ENCODE measurements at regions not wholly inside any gene's neighbourhood (a gene's known extent, or its start where the extent isn't known, plus 50 kb on each side); places are given as distances from the start of the nearest gene placed in this dataset.

DNA sequence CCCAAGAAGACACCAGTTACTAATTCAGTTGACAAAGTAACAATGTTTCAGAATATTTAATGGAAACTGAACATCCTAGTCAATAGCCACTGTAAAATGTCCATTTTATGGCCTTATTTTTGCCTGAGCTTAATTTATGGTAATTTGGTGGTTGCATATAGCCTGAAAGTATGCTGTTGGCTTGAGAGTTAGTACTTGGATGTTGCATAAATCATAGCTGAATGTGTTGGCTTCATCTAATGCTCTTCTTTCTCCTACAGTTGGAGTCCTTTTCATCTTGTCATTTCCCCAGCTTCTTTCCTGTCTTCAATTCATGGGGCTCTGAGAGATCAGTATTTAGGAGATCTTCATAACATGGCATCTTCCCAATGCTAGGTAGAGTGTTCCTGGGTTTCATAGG is 164.6 kb downstream of the MAT2B start:
- ATAC-seq (no peak), DNase-seq (no peak)
- Histone ChIP-seq H3K9me3 (no peaks in the 10 kb centered on the region), H3K4me1 (no peaks in the 10 kb centered on the region), H3K36me3 (no peaks in the 10 kb centered on the region), H3K27me3 (no peaks in the 10 kb centered on the region), H3K4me3 (no peak overlapping the region), H3K27ac (no peak overlapping the region)
- in situ Hi-C loops (cut with MboI; ENCODE audit: low sequenced_read_pairs in 4 of 4) (no loop called here), intact Hi-C loops (cut with DNase I; ENCODE audit: low total_unique reads) (no loop called here)
- no peak for TF ChIP-seq POLR2A (IDR thresholded peaks at IDR 0.05)
- TF ChIP-seq, protein P1, sequence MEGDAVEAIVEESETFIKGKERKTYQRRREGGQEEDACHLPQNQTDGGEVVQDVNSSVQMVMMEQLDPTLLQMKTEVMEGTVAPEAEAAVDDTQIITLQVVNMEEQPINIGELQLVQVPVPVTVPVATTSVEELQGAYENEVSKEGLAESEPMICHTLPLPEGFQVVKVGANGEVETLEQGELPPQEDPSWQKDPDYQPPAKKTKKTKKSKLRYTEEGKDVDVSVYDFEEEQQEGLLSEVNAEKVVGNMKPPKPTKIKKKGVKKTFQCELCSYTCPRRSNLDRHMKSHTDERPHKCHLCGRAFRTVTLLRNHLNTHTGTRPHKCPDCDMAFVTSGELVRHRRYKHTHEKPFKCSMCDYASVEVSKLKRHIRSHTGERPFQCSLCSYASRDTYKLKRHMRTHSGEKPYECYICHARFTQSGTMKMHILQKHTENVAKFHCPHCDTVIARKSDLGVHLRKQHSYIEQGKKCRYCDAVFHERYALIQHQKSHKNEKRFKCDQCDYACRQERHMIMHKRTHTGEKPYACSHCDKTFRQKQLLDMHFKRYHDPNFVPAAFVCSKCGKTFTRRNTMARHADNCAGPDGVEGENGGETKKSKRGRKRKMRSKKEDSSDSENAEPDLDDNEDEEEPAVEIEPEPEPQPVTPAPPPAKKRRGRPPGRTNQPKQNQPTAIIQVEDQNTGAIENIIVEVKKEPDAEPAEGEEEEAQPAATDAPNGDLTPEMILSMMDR (IDR thresholded peaks at IDR 0.05 in 4 of 5, conservative IDR thresholded peaks at IDR 0.05 in 1 of 5), result no peak

- no peak overlapping the region for H3K4me3 ChIP-seq
- no peak for DNase-seq
- no peaks in the 10 kb centered on the region for H3K4me1 ChIP-seq
- no peak overlapping the region for H3K27ac ChIP-seq
- H3K27me3 ChIP-seq, result no peaks in the 10 kb centered on the region
- in situ Hi-C loops (cut with MboI; ENCODE audit: low sequenced_read_pairs in 4 of 4) (no loop called here), intact Hi-C loops (cut with DNase I; ENCODE audit: low total_unique reads) (no loop called here)
- no peak for ATAC-seq
- no peaks in the 10 kb centered on the region for H3K9me3 ChIP-seq
- no peaks in the 10 kb centered on the region for H3K36me3 ChIP-seq
- TF ChIP-seq, protein P1 (IDR thresholded peaks at IDR 0.05 in 4 of 5, conservative IDR thresholded peaks at IDR 0.05 in 1 of 5), result no peak
- TF ChIP-seq POLR2A (IDR thresholded peaks at IDR 0.05), result no peak
Observed at GRCh38 chr5:163677092-163677491, 171.7 kb downstream of the MAT2B start.

DNA sequence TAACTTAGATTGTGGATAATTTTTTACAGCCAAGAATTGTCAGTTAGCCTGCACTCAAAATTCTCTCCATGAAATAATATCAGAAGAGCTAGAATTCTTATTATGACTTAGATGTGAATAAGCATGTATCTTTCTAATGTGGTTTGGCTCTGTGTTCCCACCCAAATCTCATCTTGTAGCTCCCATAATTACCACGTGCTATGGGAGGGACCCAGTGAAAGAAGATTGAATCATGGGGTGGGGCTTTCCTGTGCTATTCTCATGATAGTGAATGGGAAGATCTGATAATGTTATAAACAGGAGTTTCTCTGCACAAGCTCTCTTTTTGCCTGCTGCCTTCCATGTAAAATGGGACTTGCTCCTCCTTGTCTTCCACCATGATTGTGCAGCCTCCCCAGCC is 176.8 kb downstream of the MAT2B start:
- DNase-seq, result no peak
- no peaks in the 10 kb centered on the region for H3K9me3 ChIP-seq
- H3K36me3 ChIP-seq, result no peaks in the 10 kb centered on the region
- intact Hi-C loops (cut with DNase I; ENCODE audit: low total_unique reads) (no loop called here), in situ Hi-C loops (cut with MboI; ENCODE audit: low sequenced_read_pairs in 4 of 4) (no loop called here)
- no peaks in the 10 kb centered on the region for H3K4me1 ChIP-seq
- no peaks in the 10 kb centered on the region for H3K27me3 ChIP-seq
- no peak for ATAC-seq
- no peak overlapping the region for H3K4me3 ChIP-seq
- no peak for TF ChIP-seq POLR2A (IDR thresholded peaks at IDR 0.05)
- TF ChIP-seq, protein P1 (IDR thresholded peaks at IDR 0.05 in 4 of 5, conservative IDR thresholded peaks at IDR 0.05 in 1 of 5), result no peak
- no peak overlapping the region for H3K27ac ChIP-seq

GRCh38 chr5:163687414-163687813 is 182.0 kb downstream of the MAT2B start:
- Histone ChIP-seq H3K27me3 (no peaks in the 10 kb centered on the region), H3K36me3 (no peaks in the 10 kb centered on the region), H3K4me1 (no peaks in the 10 kb centered on the region), H3K27ac (no peak overlapping the region), H3K9me3 (no peaks in the 10 kb centered on the region), H3K4me3 (no peak overlapping the region)
- no peak for DNase-seq
- intact Hi-C loops (cut with DNase I; ENCODE audit: low total_unique reads) (no loop called here), in situ Hi-C loops (cut with MboI; ENCODE audit: low sequenced_read_pairs in 4 of 4) (no loop called here)
- ATAC-seq, result no peak
- TF ChIP-seq, protein P1 (IDR thresholded peaks at IDR 0.05 in 4 of 5, conservative IDR thresholded peaks at IDR 0.05 in 1 of 5), result no peak
- TF ChIP-seq POLR2A (IDR thresholded peaks at IDR 0.05), result no peak

DNA sequence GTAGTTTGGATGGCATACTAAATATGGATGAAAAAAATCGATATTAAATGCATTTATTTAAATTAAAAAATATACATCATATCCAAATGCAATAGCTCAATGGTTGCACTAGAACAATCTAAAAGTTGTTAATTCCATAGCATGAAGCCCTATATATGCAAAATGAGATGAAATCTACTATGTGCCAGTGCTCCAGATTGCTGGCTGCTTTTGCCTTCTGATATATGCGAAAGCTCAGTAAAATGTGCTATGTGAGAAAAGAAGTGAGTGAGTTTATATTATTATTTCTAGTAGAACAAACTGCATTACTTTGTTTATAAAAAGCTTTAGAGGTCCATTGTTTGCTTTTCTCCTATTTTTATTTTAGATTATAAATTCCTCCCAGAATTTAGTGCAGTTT is 186.7 kb downstream of the MAT2B start:
- H3K9me3 ChIP-seq, result no peaks in the 10 kb centered on the region
- ATAC-seq (no peak), DNase-seq (no peak)
- H3K27ac ChIP-seq, result no peak overlapping the region
- no peaks in the 10 kb centered on the region for H3K27me3 ChIP-seq
- H3K4me3 ChIP-seq, result no peak overlapping the region
- TF ChIP-seq, protein P1 (IDR thresholded peaks at IDR 0.05 in 4 of 5, conservative IDR thresholded peaks at IDR 0.05 in 1 of 5), result no peak
- no peak for TF ChIP-seq POLR2A (IDR thresholded peaks at IDR 0.05)
- in situ Hi-C loops (cut with MboI; ENCODE audit: low sequenced_read_pairs in 4 of 4) (no loop called here), intact Hi-C loops (cut with DNase I; ENCODE audit: low total_unique reads) (no loop called here)
- no peaks in the 10 kb centered on the region for H3K36me3 ChIP-seq
- no peaks in the 10 kb centered on the region for H3K4me1 ChIP-seq

All from gastrocnemius medialis (tissue), 4 donors.